Common myeloid progenitor, CD34-positive (primary cell): ENCODE measurements at regions not wholly inside any gene's neighbourhood (a gene's known extent, or its start where the extent isn't known, plus 50 kb on each side); places are given as distances from the start of the nearest gene placed in this dataset.

Experiments used
- CTCF ChIA-PET: fragments of 350-600 bp; sonication (Branson Sonifier 250); formaldehyde crosslinking; loops from one replicate; lab custom pipeline; 2021; ENCODE audit warnings: antibody characterized with exemption; lab: Charles Lee
- POLR2A ChIA-PET: fragments of 350-600 bp; sonication (Branson Sonifier 250); formaldehyde crosslinking; loops from one replicate; lab custom pipeline; 2021; ENCODE audit warnings: antibody characterized with exemption; lab: Charles Lee
- DNase-seq, 3 donors: peaks; one replicate each; pipeline versions ENCODE4 v3.0.0 to v3.0.0-alpha.2; 2013
- H3K27ac ChIP-seq, 2 experiments: 1 replicate in 1 of 2; 2 replicates in 1 of 2; pipeline ENCODE4 v1.7.0; 2013; ENCODE audit warnings: inconsistent platforms in 2 of 2, low read length in 2 of 2, mild to moderate bottlenecking in 2 of 2, low read depth in 1 of 2, moderate library complexity in 1 of 2; ENCODE audit not compliant: severe bottlenecking in 2 of 2, insufficient read depth in 1 of 2, poor library complexity in 1 of 2
- H3K27me3 ChIP-seq, 5 experiments: replicated peaks in 2 of 5; 1 replicate in 3 of 5; 2 replicates in 2 of 5; pipeline versions ENCODE4 v1.6.1 to v1.7.0; 2013; ENCODE audit warnings: low read length in 4 of 5, mild to moderate bottlenecking in 2 of 5, moderate library complexity in 2 of 5, inconsistent platforms in 1 of 5; ENCODE audit not compliant: insufficient read depth in 5 of 5, control insufficient read depth in 4 of 5
- H3K36me3 ChIP-seq, 4 experiments: 1 replicate in 2 of 4; 2 replicates in 2 of 4; pipeline versions ENCODE4 v1.6.1 to v1.7.0; 2013; ENCODE audit warnings: low read length in 3 of 4, control low read depth in 1 of 4, mild to moderate bottlenecking in 1 of 4; ENCODE audit not compliant: control insufficient read depth in 4 of 4, insufficient read depth in 4 of 4
- H3K4me1 ChIP-seq, 4 experiments: 1 replicate in 3 of 4; 2 replicates in 1 of 4; pipeline versions ENCODE4 v1.6.1 to v1.7.1; 2013; ENCODE audit warnings: low read length in 3 of 4, mild to moderate bottlenecking in 3 of 4, control low read depth in 1 of 4, inconsistent platforms in 1 of 4, moderate library complexity in 1 of 4; ENCODE audit not compliant: control insufficient read depth in 4 of 4, insufficient read depth in 4 of 4; ENCODE audit errors: control extremely low read depth in 1 of 4
- H3K4me3 ChIP-seq, 7 experiments: 1 replicate in 4 of 7; 2 replicates in 3 of 7; pipeline versions ENCODE4 v1.5.1 to v1.7.0; 2013; ENCODE audit warnings: mild to moderate bottlenecking in 7 of 7, low read length in 6 of 7, moderate library complexity in 6 of 7, inconsistent platforms in 2 of 7, low read depth in 2 of 7, control low read depth in 1 of 7; ENCODE audit not compliant: insufficient read depth in 4 of 7, control insufficient read depth in 1 of 7; ENCODE audit errors: extremely low read depth in 1 of 7
- H3K9me3 ChIP-seq, 5 experiments: 1 replicate in 4 of 5; 2 replicates in 1 of 5; pipeline versions ENCODE4 v1.6.1 to v1.7.1; 2013; ENCODE audit warnings: low read length in 4 of 5, mild to moderate bottlenecking in 2 of 5, inconsistent platforms in 1 of 5, low read depth in 1 of 5, moderate library complexity in 1 of 5; ENCODE audit not compliant: control insufficient read depth in 4 of 5, insufficient read depth in 2 of 5; ENCODE audit errors: control extremely low read depth in 1 of 5
- WGBS: methylation state at CpG from one replicate; pipeline ENCODE4 v1.1.5; 2013; ENCODE audit not compliant: insufficient coverage; 5-methylcytosine and 5-hydroxymethylcytosine counted together

DNA sequence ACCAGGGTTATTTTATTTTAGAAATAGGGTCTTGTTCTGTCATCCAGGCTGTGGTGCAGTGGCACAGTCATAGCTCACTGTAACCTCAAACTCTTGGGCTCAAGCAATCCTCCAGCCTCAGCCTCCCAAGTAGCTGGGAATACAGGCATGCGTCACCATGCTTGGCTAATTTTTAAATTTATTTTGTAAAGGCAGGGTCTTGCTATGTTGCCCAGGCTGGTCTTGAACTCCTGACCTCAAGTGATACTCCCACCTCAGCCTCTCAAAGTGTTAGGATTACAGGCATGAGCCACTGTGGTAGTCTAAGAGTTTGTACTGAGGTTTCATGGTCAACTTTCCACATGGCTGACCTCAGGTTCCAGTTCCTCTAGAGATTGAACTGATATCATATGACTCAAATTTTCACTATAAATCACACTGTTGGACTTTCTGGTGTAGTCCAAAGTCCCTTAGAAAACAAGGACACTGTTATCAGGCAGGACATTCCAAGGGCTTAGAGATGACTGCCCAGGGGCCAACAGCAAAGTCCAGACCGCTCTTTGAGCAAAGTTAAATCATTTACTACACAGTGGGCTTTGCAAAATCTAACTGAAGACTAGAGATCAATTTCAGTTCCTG is 82.0 kb upstream of the MEX3C start:
- Histone ChIP-seq H3K4me3 (no peak overlapping the region), H3K36me3 (no peaks in the 10 kb centered on the region), H3K9me3 (no peaks in the 10 kb centered on the region), H3K27ac (no peak overlapping the region), H3K4me1 (no peaks in the 10 kb centered on the region), H3K27me3 (no peaks in the 10 kb centered on the region)
- 100% methylated on average over 2 of the region's 2 CpGs for WGBS
- ChIA-PET POLR2A (interaction anchor here (0.7 kb wide), 1 partner anchor 120 kb away, joined by 3 read pairs; no protein-coding TSS in a partner anchor), CTCF (interaction anchor here (1.3 kb wide), 2 partner anchors 38 to 104 kb away, joined by 3 to 4 read pairs; no protein-coding TSS in a partner anchor)
- DNase-seq = no peak

DNA sequence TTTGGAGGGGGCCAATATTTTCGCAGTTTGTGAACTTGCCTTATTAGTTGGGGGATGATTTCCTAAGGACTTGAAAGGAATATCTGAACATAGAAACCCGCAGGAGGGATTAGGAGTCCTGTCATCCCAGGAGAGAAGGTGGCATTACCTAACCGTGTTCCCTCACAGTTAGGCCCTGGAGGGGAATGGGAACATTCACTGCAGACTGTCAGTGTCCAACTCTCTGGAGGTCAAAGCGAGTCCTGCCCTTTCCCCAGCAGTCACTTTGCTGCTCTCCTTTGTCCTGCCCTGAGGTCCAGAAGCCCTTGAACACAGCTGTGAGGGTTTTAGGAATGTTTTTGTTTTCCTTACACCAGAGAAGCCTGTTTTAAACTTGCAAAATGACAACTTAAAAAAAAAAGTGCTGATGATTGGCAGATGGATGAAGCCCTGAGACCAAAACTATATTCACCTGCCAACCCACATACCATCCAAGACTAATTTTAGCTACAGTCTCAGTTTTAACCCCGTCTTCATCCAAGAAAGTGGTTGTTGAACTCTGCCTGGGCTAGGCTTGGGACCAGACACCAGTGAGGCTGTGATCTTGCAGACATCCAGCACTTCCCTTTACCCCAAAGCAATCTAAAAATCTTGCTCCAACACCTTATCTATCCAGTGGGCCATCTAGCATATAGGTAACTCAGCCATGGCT is 90.5 kb upstream of the MEX3C start:
- 89% methylated on average over 5 of the region's 5 CpGs for WGBS
- Histone ChIP-seq H3K27me3 (no peaks in the 10 kb centered on the region), H3K4me3 (no peak overlapping the region), H3K4me1 (peaks cover 0 to 4% (median 0%) of the 10 kb centered on the region in 4 experiments), H3K9me3 (peaks cover 0 to 14% (median 3%) of the 10 kb centered on the region in 5 experiments), H3K27ac (no peak overlapping the region), H3K36me3 (no peaks in the 10 kb centered on the region)
- DNase-seq = no peak
- CTCF ChIA-PET = no interaction called here
- POLR2A ChIA-PET = no interaction called here

DNA sequence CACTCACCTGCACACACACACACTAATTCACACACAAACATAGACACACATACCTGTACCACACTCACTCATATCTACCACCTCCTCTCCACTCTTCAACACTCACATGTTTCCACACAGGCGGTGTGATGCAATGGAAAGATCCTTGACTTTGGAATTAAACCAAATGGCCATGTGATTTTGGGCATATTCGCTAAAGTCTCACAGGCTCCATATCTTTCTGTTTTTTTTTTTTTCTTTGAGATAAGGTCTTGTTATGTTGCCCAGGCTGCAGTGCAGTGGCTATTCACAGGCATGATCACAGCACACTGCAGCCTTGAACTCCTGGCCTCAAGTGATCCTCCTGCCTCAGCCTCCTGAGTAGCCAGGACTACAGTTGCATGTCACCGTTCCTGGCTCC is 91.1 kb upstream of the MEX3C start:
- Histone ChIP-seq H3K4me3 (no peak overlapping the region), H3K9me3 (peaks cover 0 to 14% (median 3%) of the 10 kb centered on the region in 5 experiments), H3K4me1 (peaks cover 0 to 4% (median 0%) of the 10 kb centered on the region in 4 experiments), H3K36me3 (no peaks in the 10 kb centered on the region), H3K27ac (no peak overlapping the region), H3K27me3 (no peaks in the 10 kb centered on the region)
- ChIA-PET POLR2A (no interaction called here), CTCF (no interaction called here)
- WGBS = 93% methylated on average over 2 of the region's 3 CpGs
- DNase-seq = no peak

DNA sequence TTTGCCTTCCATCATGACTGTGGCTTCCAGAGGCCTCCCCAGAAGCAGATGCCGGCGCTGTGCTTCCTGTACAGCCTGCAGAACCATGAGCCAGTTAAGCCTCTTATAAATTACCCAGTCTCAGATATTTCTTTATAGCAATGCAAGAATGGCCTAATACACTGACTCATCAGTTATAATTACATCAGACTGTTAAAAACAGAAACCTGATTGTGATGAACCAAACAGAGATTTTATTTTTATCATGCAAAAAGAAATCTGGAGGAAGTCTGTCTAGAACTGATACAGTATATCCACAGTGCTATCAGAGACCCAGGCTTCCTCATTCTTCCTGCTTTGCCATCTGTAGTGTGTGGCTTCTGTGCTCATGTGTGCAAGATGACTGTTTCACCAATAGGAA is 93.4 kb upstream of the MEX3C start:
- WGBS = no CpG with 5 or more reads among the region's 2 CpGs
- H3K27me3 ChIP-seq = no peaks in the 10 kb centered on the region
- H3K36me3 ChIP-seq = no peaks in the 10 kb centered on the region
- H3K9me3 ChIP-seq = peaks cover 0 to 14% (median 3%) of the 10 kb centered on the region in 5 experiments
- ChIA-PET CTCF (no interaction called here), POLR2A (no interaction called here)
- no peak overlapping the region for H3K27ac ChIP-seq
- H3K4me1 ChIP-seq = peaks cover 0 to 4% (median 0%) of the 10 kb centered on the region in 4 experiments
- no peak overlapping the region for H3K4me3 ChIP-seq
- peak; percentile 86 to 96 (median 90) for DNase-seq

- H3K9me3 ChIP-seq = peaks cover 0 to 4% (median 0%) of the 10 kb centered on the region in 5 experiments
- H3K27ac ChIP-seq = no peak overlapping the region
- H3K4me3 ChIP-seq = no peak overlapping the region
- peaks cover 0 to 3% (median 0%) of the 10 kb centered on the region in 5 experiments for H3K27me3 ChIP-seq
- DNase-seq = no peak
- no peaks in the 10 kb centered on the region for H3K4me1 ChIP-seq
- CTCF ChIA-PET = no interaction called here
- WGBS = 100% methylated on average over 1 of the region's 3 CpGs
- POLR2A ChIA-PET = no interaction called here
- no peaks in the 10 kb centered on the region for H3K36me3 ChIP-seq
These were observed 103.4 kb upstream of the MEX3C start for GRCh38 chr18:51300912-51301311.

DNA sequence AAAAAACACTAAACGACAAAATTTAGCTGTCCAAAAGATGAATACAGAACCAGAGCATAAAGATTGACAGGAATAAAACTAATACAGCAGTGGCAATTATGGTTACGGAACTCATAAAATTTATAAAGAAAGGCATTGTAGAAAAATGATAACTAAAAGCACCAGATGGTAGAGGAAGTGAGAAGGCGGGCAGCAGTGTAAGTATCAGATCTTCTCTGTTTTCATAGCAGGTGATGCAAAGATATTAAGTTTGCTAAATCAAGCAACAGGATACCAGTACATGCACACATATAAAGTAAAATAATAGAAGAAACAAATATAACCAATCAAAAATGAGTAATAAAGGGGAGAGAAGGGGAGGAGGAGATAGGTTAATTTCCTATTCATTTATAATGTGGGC is 103.9 kb upstream of the MEX3C start:
- POLR2A ChIA-PET = no interaction called here
- WGBS = 100% methylated on average over 1 of the region's 3 CpGs
- Histone ChIP-seq H3K36me3 (no peaks in the 10 kb centered on the region), H3K27me3 (peaks cover 0 to 3% (median 0%) of the 10 kb centered on the region in 5 experiments), H3K4me3 (no peak overlapping the region), H3K27ac (no peak overlapping the region), H3K9me3 (peaks cover 0 to 6% (median under 1%) of the 10 kb centered on the region in 5 experiments), H3K4me1 (no peaks in the 10 kb centered on the region)
- no peak for DNase-seq
- CTCF ChIA-PET = no interaction called here

DNA sequence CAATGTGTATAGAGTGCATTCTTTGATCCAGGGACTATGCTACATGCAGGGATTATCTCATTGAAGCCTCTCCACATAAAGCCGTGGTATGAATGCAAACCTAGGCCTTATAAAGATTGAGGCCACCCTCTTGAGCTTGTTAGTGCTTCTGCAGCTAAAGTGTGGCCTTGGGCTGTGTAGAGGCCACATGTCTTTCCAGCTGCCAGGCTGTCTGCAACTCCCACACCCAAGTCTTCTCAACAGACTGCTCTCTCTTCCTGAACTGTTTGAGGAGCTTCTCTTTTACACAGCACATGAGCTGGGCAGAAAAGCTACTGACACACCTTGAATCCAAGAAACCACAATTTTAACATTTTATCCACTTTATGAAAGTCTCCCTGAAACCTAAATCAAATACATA is 119.2 kb upstream of the MEX3C start:
- Histone ChIP-seq H3K4me1 (no peaks in the 10 kb centered on the region), H3K27ac (no peak overlapping the region), H3K36me3 (no peaks in the 10 kb centered on the region), H3K27me3 (peaks cover 0 to 5% (median 0%) of the 10 kb centered on the region in 5 experiments), H3K9me3 (peaks cover 0 to 2% (median 0%) of the 10 kb centered on the region in 5 experiments), H3K4me3 (no peak overlapping the region)
- DNase-seq = no peak
- CTCF ChIA-PET = interaction anchor here (0.9 kb wide), 1 partner anchor 38 kb away, joined by 3 read pairs; no protein-coding TSS in a partner anchor
- POLR2A ChIA-PET = no interaction called here
- no CpG with 5 or more reads among the region's 1 CpG for WGBS
